ENCODE measurements at regions not wholly inside any gene's neighbourhood (a gene's known extent, or its start where the extent isn't known, plus 50 kb on each side); places are given as distances from the start of the nearest gene placed in this dataset.

DNA sequence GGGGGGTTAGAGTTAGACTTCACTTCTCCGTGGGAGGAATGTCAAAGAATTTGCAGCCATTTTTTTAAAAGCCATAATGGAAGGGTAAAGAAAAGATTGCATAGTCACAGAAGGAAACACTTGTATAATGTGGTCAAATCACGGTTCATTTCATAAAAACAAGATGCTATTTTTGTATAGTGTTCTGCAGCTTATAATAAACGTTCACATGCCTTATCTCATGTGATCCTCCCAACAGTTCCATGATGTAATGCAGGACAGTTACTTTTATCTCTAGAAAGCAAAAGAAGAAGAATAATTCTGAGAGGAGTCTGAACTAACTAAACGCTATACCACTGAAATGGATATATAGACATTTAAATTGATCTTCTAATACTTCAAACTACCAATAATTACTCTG is 71.3 kb upstream of the CAMK2D start:
- FAIRE-seq (no peak), DNase-seq (ENCODE audit: low read depth, low spot score) (no peak)
- peaks cover 14% of the 10 kb centered on the region for H3K4me1 ChIP-seq (ENCODE audit: control insufficient read depth, extremely low read depth, insufficient read depth, low read length)
- H3K79me2 ChIP-seq (ENCODE audit: control insufficient read depth, insufficient read depth, low read length), result no peaks in the 10 kb centered on the region
- H3K9ac ChIP-seq (ENCODE audit: control insufficient read depth, extremely low read depth, insufficient read depth, low read length), result no peak overlapping the region
- no peaks in the 10 kb centered on the region for H3K27me3 ChIP-seq (ENCODE audit: control insufficient read depth, extremely low read depth, insufficient read depth, low read length)
- H3K27ac ChIP-seq (ENCODE audit: control insufficient read depth, insufficient read depth, low read length), result no peak overlapping the region
- H4K20me1 ChIP-seq (ENCODE audit: control insufficient read depth, extremely low read depth, insufficient read depth, low read length), result no peaks in the 10 kb centered on the region
- H3K4me3 ChIP-seq (ENCODE audit: control insufficient read depth in 2 of 3, extremely low read depth in 1 of 3, insufficient read depth in 2 of 3, low read depth in 1 of 3, low read length in 3 of 3), result no peak overlapping the region
- H2AFZ ChIP-seq (ENCODE audit: control insufficient read depth, low read length), result no peak overlapping the region
- dilution Hi-C loops (cut with MboI; ENCODE audit: extremely low pct_ligation_motif_present, low sequenced_read_pairs), result no loop called here
- no peak for TF ChIP-seq EZH2 (IDR thresholded peaks at IDR 0.05; ENCODE audit: low read length)
- TF ChIP-seq, protein P1, sequence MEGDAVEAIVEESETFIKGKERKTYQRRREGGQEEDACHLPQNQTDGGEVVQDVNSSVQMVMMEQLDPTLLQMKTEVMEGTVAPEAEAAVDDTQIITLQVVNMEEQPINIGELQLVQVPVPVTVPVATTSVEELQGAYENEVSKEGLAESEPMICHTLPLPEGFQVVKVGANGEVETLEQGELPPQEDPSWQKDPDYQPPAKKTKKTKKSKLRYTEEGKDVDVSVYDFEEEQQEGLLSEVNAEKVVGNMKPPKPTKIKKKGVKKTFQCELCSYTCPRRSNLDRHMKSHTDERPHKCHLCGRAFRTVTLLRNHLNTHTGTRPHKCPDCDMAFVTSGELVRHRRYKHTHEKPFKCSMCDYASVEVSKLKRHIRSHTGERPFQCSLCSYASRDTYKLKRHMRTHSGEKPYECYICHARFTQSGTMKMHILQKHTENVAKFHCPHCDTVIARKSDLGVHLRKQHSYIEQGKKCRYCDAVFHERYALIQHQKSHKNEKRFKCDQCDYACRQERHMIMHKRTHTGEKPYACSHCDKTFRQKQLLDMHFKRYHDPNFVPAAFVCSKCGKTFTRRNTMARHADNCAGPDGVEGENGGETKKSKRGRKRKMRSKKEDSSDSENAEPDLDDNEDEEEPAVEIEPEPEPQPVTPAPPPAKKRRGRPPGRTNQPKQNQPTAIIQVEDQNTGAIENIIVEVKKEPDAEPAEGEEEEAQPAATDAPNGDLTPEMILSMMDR (optimal IDR thresholded peaks at IDR 0.05 in 1 of 3, IDR thresholded peaks at IDR 0.05 in 1 of 3, conservative IDR thresholded peaks at IDR 0.05 in 1 of 3; ENCODE audit: extremely low read depth in 1 of 3, insufficient read depth in 2 of 3, low read length in 3 of 3), result no peak
- H3K4me2 ChIP-seq (ENCODE audit: control insufficient read depth, extremely low read depth, insufficient read depth, low read depth, low read length), result no peak overlapping the region
- no peaks in the 10 kb centered on the region for H3K36me3 ChIP-seq (ENCODE audit: control insufficient read depth in 2 of 2, extremely low read depth in 1 of 2, insufficient read depth in 2 of 2, low read length in 2 of 2)
- no peaks in the 10 kb centered on the region for H3K9me3 ChIP-seq (ENCODE audit: control insufficient read depth, low read depth, low read length)
- no peaks in the 10 kb centered on the region for H3K9me1 ChIP-seq (ENCODE audit: control insufficient read depth, extremely low read depth, insufficient read depth, low read length)

DNA sequence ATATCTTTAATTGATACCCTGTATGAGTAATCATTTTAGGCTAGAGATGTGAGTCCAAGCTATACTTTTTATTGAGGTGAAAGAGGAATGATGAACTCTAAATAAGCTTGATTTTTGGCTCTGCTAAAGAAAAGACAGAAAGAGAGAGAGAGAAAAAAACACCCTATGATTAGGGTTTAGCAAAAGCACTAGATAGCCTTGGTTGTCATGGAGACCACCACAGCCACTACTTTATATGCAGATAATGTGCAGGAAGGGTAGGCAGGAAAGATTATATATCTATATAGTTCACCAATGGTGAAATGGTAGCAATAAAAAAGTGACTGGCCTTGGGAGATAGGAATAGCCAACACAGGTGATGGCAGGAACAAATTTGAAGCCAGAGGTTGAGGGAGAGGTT is 69.9 kb upstream of the CAMK2D start:
- Histone ChIP-seq H3K4me3 (ENCODE audit: control insufficient read depth in 2 of 3, extremely low read depth in 1 of 3, insufficient read depth in 2 of 3, low read depth in 1 of 3, low read length in 3 of 3) (no peak overlapping the region), H3K9ac (ENCODE audit: control insufficient read depth, extremely low read depth, insufficient read depth, low read length) (no peak overlapping the region), H3K9me1 (ENCODE audit: control insufficient read depth, extremely low read depth, insufficient read depth, low read length) (no peaks in the 10 kb centered on the region), H2AFZ (ENCODE audit: control insufficient read depth, low read length) (no peak overlapping the region), H3K4me2 (ENCODE audit: control insufficient read depth, extremely low read depth, insufficient read depth, low read depth, low read length) (no peak overlapping the region), H3K27me3 (ENCODE audit: control insufficient read depth, extremely low read depth, insufficient read depth, low read length) (no peaks in the 10 kb centered on the region), H4K20me1 (ENCODE audit: control insufficient read depth, extremely low read depth, insufficient read depth, low read length) (no peaks in the 10 kb centered on the region), H3K36me3 (ENCODE audit: control insufficient read depth in 2 of 2, extremely low read depth in 1 of 2, insufficient read depth in 2 of 2, low read length in 2 of 2) (no peaks in the 10 kb centered on the region), H3K79me2 (ENCODE audit: control insufficient read depth, insufficient read depth, low read length) (no peaks in the 10 kb centered on the region), H3K9me3 (ENCODE audit: control insufficient read depth, low read depth, low read length) (no peaks in the 10 kb centered on the region), H3K27ac (ENCODE audit: control insufficient read depth, insufficient read depth, low read length) (no peak overlapping the region), H3K4me1 (ENCODE audit: control insufficient read depth, extremely low read depth, insufficient read depth, low read length) (peaks cover 4% of the 10 kb centered on the region)
- dilution Hi-C loops (cut with MboI; ENCODE audit: extremely low pct_ligation_motif_present, low sequenced_read_pairs), result no loop called here
- FAIRE-seq (no peak), DNase-seq (ENCODE audit: low read depth, low spot score) (no peak)
- TF ChIP-seq, protein P1 (optimal IDR thresholded peaks at IDR 0.05 in 1 of 3, IDR thresholded peaks at IDR 0.05 in 1 of 3, conservative IDR thresholded peaks at IDR 0.05 in 1 of 3; ENCODE audit: extremely low read depth in 1 of 3, insufficient read depth in 2 of 3, low read length in 3 of 3), result no peak
- TF ChIP-seq EZH2 (IDR thresholded peaks at IDR 0.05; ENCODE audit: low read length), result no peak

All from keratinocyte (primary cell).